ENCODE measurements at regions not wholly inside any gene's neighbourhood (a gene's known extent, or its start where the extent isn't known, plus 50 kb on each side); places are given as distances from the start of the nearest gene placed in this dataset.

DNA sequence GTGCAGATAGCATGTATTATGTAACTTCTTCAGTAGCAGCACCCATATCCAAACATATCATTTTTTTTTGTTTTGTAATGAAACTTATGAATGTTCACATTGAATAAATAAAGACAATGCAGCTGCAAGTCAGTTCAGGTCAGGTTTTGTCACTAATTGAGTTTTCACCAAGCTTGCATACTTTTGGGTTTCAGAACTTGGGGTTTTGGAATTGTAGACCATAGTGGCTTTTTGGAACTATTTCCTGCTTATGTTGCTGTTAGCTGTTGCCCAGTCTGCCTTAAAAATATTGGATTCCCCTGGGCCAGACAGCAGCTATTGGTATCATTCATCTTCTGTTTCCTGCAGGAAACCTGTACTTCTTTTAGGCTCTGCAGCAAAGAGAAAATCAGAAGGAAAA, 113.4 kb upstream of the LIMCH1 start:
- no peaks in the 10 kb centered on the region for H3K79me1 ChIP-seq (ENCODE audit: low read depth, low read length)
- H4K5ac ChIP-seq (ENCODE audit: insufficient read length, low read depth, low read length): no peak overlapping the region
- DNase-seq (ENCODE audit: low read depth in 1 of 2, low spot score in 2 of 2): no peak
- H2AK5ac ChIP-seq (ENCODE audit: low read depth, low read length): no peak overlapping the region
- no peak overlapping the region for H3K56ac ChIP-seq (replicated peaks; ENCODE audit: insufficient read length, low read depth, low read length)
- no peaks in the 10 kb centered on the region for H3K27me3 ChIP-seq (replicated peaks in 1 of 4; ENCODE audit: control insufficient read depth in 3 of 4, extremely low read depth in 1 of 4, insufficient read depth in 3 of 4, low read length in 3 of 4)
- H3K4me2 ChIP-seq (ENCODE audit: insufficient read depth in 1 of 2, low read depth in 2 of 2, low read length in 2 of 2): no peak overlapping the region
- no peak overlapping the region for H2BK5ac ChIP-seq (ENCODE audit: low read depth, low read length)
- ChIA-PET POLR2A (ENCODE audit: partially characterized antibody) (interaction anchor here (1.1 kb wide), 1 partner anchor 9 kb away, joined by 5 read pairs; no protein-coding TSS in a partner anchor), CTCF (ENCODE audit: partially characterized antibody) (no interaction called here)
- no peak overlapping the region for H3K23ac ChIP-seq (ENCODE audit: insufficient read length)
- H3K27ac ChIP-seq (ENCODE audit: low read depth, low read length): no peak overlapping the region
- no peaks in the 10 kb centered on the region for H4K20me1 ChIP-seq (replicated peaks in 1 of 2; ENCODE audit: control insufficient read depth in 1 of 2, insufficient read depth in 2 of 2, low read length in 2 of 2)
- no peak overlapping the region for H2AFZ ChIP-seq (ENCODE audit: low read length)
- no peak overlapping the region; the same call in 1 of the 2 replicates for H3K18ac ChIP-seq (ENCODE audit: extremely low read depth, low read length)
- H2BK20ac ChIP-seq (ENCODE audit: low read length): no peak overlapping the region
- H2BK15ac ChIP-seq (ENCODE audit: low read length): no peak overlapping the region
- H4K91ac ChIP-seq (replicated peaks; ENCODE audit: insufficient read length, low read length): no peak overlapping the region
- no peak overlapping the region for H3K9ac ChIP-seq (replicated peaks in 1 of 4; ENCODE audit: extremely low read depth in 1 of 4, low read depth in 3 of 4, low read length in 3 of 4)
- no peak overlapping the region for H3K14ac ChIP-seq (ENCODE audit: insufficient read length)
- no peak overlapping the region for H3K4ac ChIP-seq (replicated peaks; ENCODE audit: insufficient read length, low read depth, low read length)
- H3K79me2 ChIP-seq (ENCODE audit: control insufficient read depth in 1 of 2, insufficient read depth in 2 of 2, low read length in 2 of 2): no peaks in the 10 kb centered on the region
- H2BK12ac ChIP-seq (ENCODE audit: low read depth, low read length): no peak overlapping the region
- no peaks in the 10 kb centered on the region for H3K23me2 ChIP-seq (ENCODE audit: low read depth, low read length)
- TF ChIP-seq ASH2L (IDR thresholded peaks at IDR 0.05; ENCODE audit: low read length) (no peak), MAX (IDR thresholded peaks at IDR 0.05) (no peak), SP1 (IDR thresholded peaks at IDR 0.05; ENCODE audit: low read depth, low read length) (no peak), CBX5 (IDR thresholded peaks at IDR 0.05; ENCODE audit: low read depth, low read length) (no peak)
- FAIRE-seq: no peak
- no peaks in the 10 kb centered on the region for H3K36me3 ChIP-seq (ENCODE audit: control insufficient read depth in 2 of 4, insufficient read depth in 4 of 4, low read length in 3 of 4)
- H2BK120ac ChIP-seq (replicated peaks; ENCODE audit: low read depth, low read length): no peak overlapping the region
- no peaks in the 10 kb centered on the region for H3K9me3 ChIP-seq (ENCODE audit: insufficient read depth in 2 of 2, low read depth in 1 of 2, low read length in 1 of 2)
- H3K4me3 ChIP-seq (ENCODE audit: extremely low read depth in 1 of 4, insufficient read depth in 2 of 4, low read depth in 3 of 4, low read length in 4 of 4): no peak overlapping the region
- H4K8ac ChIP-seq (ENCODE audit: extremely low read depth, insufficient read depth, low read length): no peak overlapping the region
- H3K4me1 ChIP-seq (replicated peaks in 1 of 4; ENCODE audit: control insufficient read depth in 3 of 4, insufficient read depth in 4 of 4, low read length in 3 of 4): peaks cover 0 to 6% (median 2%) of the 10 kb centered on the region in 4 experiments; a peak in 3 of 7 replicates
